Hepatocyte (in vitro differentiated cells): ENCODE measurements at regions not wholly inside any gene's neighbourhood (a gene's known extent, or its start where the extent isn't known, plus 50 kb on each side); places are given as distances from the start of the nearest gene placed in this dataset.

Source experiments
- DNase-seq: peaks from one replicate; pipeline ENCODE4 v3.0.0-alpha.2; 2016; ENCODE audit warnings: low spot score
- H2AFZ ChIP-seq: fragments of 200-600 bp; sonication (generic); 2 replicates; pipeline ENCODE4 v1.6.0; 2016; ENCODE audit warnings: antibody characterized with exemption, mild to moderate bottlenecking
- H3K27ac ChIP-seq: fragments of 200-600 bp; sonication (generic); 2 replicates; pipeline ENCODE4 v1.5.1; 2016; ENCODE audit warnings: mild to moderate bottlenecking
- H3K27me3 ChIP-seq: fragments of 200-600 bp; sonication (generic); 2 replicates; pipeline ENCODE4 v1.6.1; 2016
- H3K36me3 ChIP-seq: fragments of 200-600 bp; sonication (generic); replicated peaks from 2 replicates; pipeline ENCODE4 v1.5.1; 2016; ENCODE audit warnings: low read depth; ENCODE audit not compliant: insufficient read depth
- H3K4me1 ChIP-seq: fragments of 200-600 bp; sonication (generic); 2 replicates; pipeline ENCODE4 v1.5.1; 2016; ENCODE audit warnings: mild to moderate bottlenecking, moderate library complexity; ENCODE audit not compliant: insufficient read depth
- H3K4me2 ChIP-seq: fragments of 200-600 bp; sonication (generic); 2 replicates; pipeline ENCODE4 v1.6.0; 2016
- H3K4me3 ChIP-seq: fragments of 200-600 bp; sonication (generic); 2 replicates; pipeline ENCODE4 v1.5.1; 2016; ENCODE audit warnings: mild to moderate bottlenecking
- H3K79me2 ChIP-seq: fragments of 200-600 bp; sonication (generic); 2 replicates; pipeline ENCODE4 v1.6.0; 2017; ENCODE audit warnings: mild to moderate bottlenecking
- H3K9me2 ChIP-seq: fragments of 200-600 bp; sonication (generic); replicated peaks from 2 replicates; pipeline ENCODE4 v1.6.0; 2017; ENCODE audit warnings: mild to moderate bottlenecking; ENCODE audit not compliant: insufficient read depth
- H3K9me3 ChIP-seq: fragments of 200-600 bp; sonication (generic); 2 replicates; pipeline ENCODE4 v1.5.1; 2016; ENCODE audit warnings: low read depth, mild to moderate bottlenecking
- H4K20me1 ChIP-seq: fragments of 200-600 bp; sonication (generic); 2 replicates; pipeline ENCODE4 v1.6.0; 2016; ENCODE audit warnings: mild to moderate bottlenecking; ENCODE audit not compliant: insufficient read depth, poor library complexity, severe bottlenecking
- CTCF ChIP-seq: fragments of 200-600 bp; sonication (generic); IDR thresholded peaks from 2 replicates; pipeline ENCODE4 v1.5.1; 2016; ENCODE audit warnings: antibody characterized with exemption, mild to moderate bottlenecking; ENCODE audit not compliant: poor library complexity
- EZH2 ChIP-seq: fragments of 200-600 bp; sonication (generic); IDR thresholded peaks from 2 replicates; pipeline ENCODE4 v1.6.1; 2016; ENCODE audit warnings: antibody characterized with exemption, mild to moderate bottlenecking, borderline replicate concordance
- EZH2phosphoT487 ChIP-seq: fragments of 200-600 bp; sonication (generic); IDR thresholded peaks from one replicate; pipeline ENCODE4 v1.6.1; 2018; ENCODE audit warnings: antibody characterized with exemption, mild to moderate bottlenecking, low read depth, moderate library complexity; ENCODE audit not compliant: unreplicated experiment, severe bottlenecking
- WGBS: methylation state at CpG from one replicate; pipeline ENCODE4 v1.1.6; 2016; ENCODE audit warnings: low lambda C conversion rate; ENCODE audit errors: missing lambda C conversion rate; 5-methylcytosine and 5-hydroxymethylcytosine counted together

GRCh38 chr2:14352067-14352466 is 280.4 kb upstream of the LRATD1 start:
- DNase-seq, result no peak
- Histone ChIP-seq H3K27ac (no peak overlapping the region), H3K9me3 (peaks cover 4% of the 10 kb centered on the region), H3K4me3 (no peak overlapping the region), H3K4me1 (no peaks in the 10 kb centered on the region), H3K4me2 (no peak overlapping the region), H3K36me3 (no peaks in the 10 kb centered on the region), H2AFZ (no peak overlapping the region), H4K20me1 (no peaks in the 10 kb centered on the region), H3K27me3 (no peaks in the 10 kb centered on the region), H3K9me2 (no peaks in the 10 kb centered on the region), H3K79me2 (no peaks in the 10 kb centered on the region)
- TF ChIP-seq EZH2phosphoT487 (no peak), CTCF (no peak), EZH2 (no peak)

GRCh38 chr2:14354231-14354630 is 278.3 kb upstream of the LRATD1 start:
- Histone ChIP-seq H3K79me2 (no peaks in the 10 kb centered on the region), H3K9me3 (peaks cover 4% of the 10 kb centered on the region), H3K9me2 (no peaks in the 10 kb centered on the region), H2AFZ (no peak overlapping the region), H3K36me3 (no peaks in the 10 kb centered on the region), H3K27me3 (no peaks in the 10 kb centered on the region), H3K4me3 (no peak overlapping the region), H3K27ac (no peak overlapping the region), H3K4me2 (no peak overlapping the region), H4K20me1 (no peaks in the 10 kb centered on the region), H3K4me1 (no peaks in the 10 kb centered on the region)
- no peak for TF ChIP-seq EZH2
- no peak for TF ChIP-seq CTCF
- TF ChIP-seq EZH2phosphoT487, result no peak
- 74% methylated on average over 3 of the region's 3 CpGs for whole genome bisulfite sequencing
- no peak for DNase-seq

GRCh38 chr2:14355102-14355501 is 277.4 kb upstream of the LRATD1 start:
- Histone ChIP-seq H3K27me3 (no peaks in the 10 kb centered on the region), H3K9me3 (peaks cover 4% of the 10 kb centered on the region), H3K27ac (no peak overlapping the region), H3K4me1 (no peaks in the 10 kb centered on the region), H3K36me3 (no peaks in the 10 kb centered on the region), H2AFZ (no peak overlapping the region), H3K4me3 (no peak overlapping the region), H3K79me2 (no peaks in the 10 kb centered on the region), H3K9me2 (no peaks in the 10 kb centered on the region), H3K4me2 (no peak overlapping the region), H4K20me1 (no peaks in the 10 kb centered on the region)
- DNase-seq, result no peak
- TF ChIP-seq EZH2phosphoT487, result no peak
- no peak for TF ChIP-seq EZH2
- no peak for TF ChIP-seq CTCF
- 74% methylated on average over 2 of the region's 2 CpGs for WGBS

GRCh38 chr2:14358339-14358738 is 274.2 kb upstream of the LRATD1 start:
- no peaks in the 10 kb centered on the region for H4K20me1 ChIP-seq
- WGBS, result 90% methylated on average over 5 of the region's 5 CpGs
- H3K9me3 ChIP-seq, result no peaks in the 10 kb centered on the region
- H3K9me2 ChIP-seq, result no peaks in the 10 kb centered on the region
- no peak overlapping the region for H3K27ac ChIP-seq
- H2AFZ ChIP-seq, result no peak overlapping the region
- no peak for TF ChIP-seq EZH2phosphoT487
- TF ChIP-seq EZH2, result no peak
- TF ChIP-seq CTCF, result no peak
- H3K4me1 ChIP-seq, result no peaks in the 10 kb centered on the region
- DNase-seq, result no peak
- H3K4me2 ChIP-seq, result no peak overlapping the region
- H3K79me2 ChIP-seq, result no peaks in the 10 kb centered on the region
- no peaks in the 10 kb centered on the region for H3K27me3 ChIP-seq
- no peak overlapping the region for H3K4me3 ChIP-seq
- H3K36me3 ChIP-seq, result no peaks in the 10 kb centered on the region
